ENCODE measurements at regions not wholly inside any gene's neighbourhood (a gene's known extent, or its start where the extent isn't known, plus 50 kb on each side); places are given as distances from the start of the nearest gene placed in this dataset.

GRCh38 chrX:43108828-43109227 is 330.9 kb upstream of the PPP1R2C start:
- H3K36me3 ChIP-seq (ENCODE audit: insufficient read depth, low read length) = no peaks in the 10 kb centered on the region
- H2AFZ ChIP-seq (ENCODE audit: low read length) = no peak overlapping the region
- no peak for TF ChIP-seq CTCF (IDR thresholded peaks at IDR 0.05; ENCODE audit: extremely low read depth, low read depth, low read length)
- no peaks in the 10 kb centered on the region for H4K20me1 ChIP-seq (ENCODE audit: insufficient read depth, low read length)
- no peaks in the 10 kb centered on the region for H3K27me3 ChIP-seq (ENCODE audit: insufficient read depth, low read length)
- H3K9me3 ChIP-seq (ENCODE audit: low read depth, low read length) = no peaks in the 10 kb centered on the region
- H3K4me3 ChIP-seq (ENCODE audit: insufficient read depth, low read length) = no peak overlapping the region
- H3K4me2 ChIP-seq (ENCODE audit: insufficient read depth, low read length) = no peak overlapping the region
- DNase-seq (ENCODE audit: insufficient read length, low spot score, missing footprints) = no peak
- H3K79me2 ChIP-seq (ENCODE audit: insufficient read depth, low read length) = no peaks in the 10 kb centered on the region
- H3K27ac ChIP-seq (ENCODE audit: low read depth, low read length) = no peak overlapping the region
- no peaks in the 10 kb centered on the region for H3K4me1 ChIP-seq (ENCODE audit: insufficient read depth, low read length)

- Histone ChIP-seq H3K4me1 (ENCODE audit: insufficient read depth, low read length) (no peaks in the 10 kb centered on the region), H4K20me1 (ENCODE audit: insufficient read depth, low read length) (no peaks in the 10 kb centered on the region), H2AFZ (ENCODE audit: low read length) (no peak overlapping the region), H3K27ac (ENCODE audit: low read depth, low read length) (no peak overlapping the region), H3K4me2 (ENCODE audit: insufficient read depth, low read length) (no peak overlapping the region), H3K4me3 (ENCODE audit: insufficient read depth, low read length) (no peak overlapping the region), H3K9me3 (ENCODE audit: low read depth, low read length) (no peaks in the 10 kb centered on the region), H3K79me2 (ENCODE audit: insufficient read depth, low read length) (no peaks in the 10 kb centered on the region), H3K36me3 (ENCODE audit: insufficient read depth, low read length) (no peaks in the 10 kb centered on the region), H3K27me3 (ENCODE audit: insufficient read depth, low read length) (peaks cover 2% of the 10 kb centered on the region)
- no peak for TF ChIP-seq CTCF (IDR thresholded peaks at IDR 0.05; ENCODE audit: extremely low read depth, low read depth, low read length)
- DNase-seq (ENCODE audit: insufficient read length, low spot score, missing footprints) = no peak
Observed at GRCh38 chrX:43121637-43122036, 343.7 kb upstream of the PPP1R2C start.

GRCh38 chrX:43139645-43140044 is 361.7 kb upstream of the PPP1R2C start:
- no peaks in the 10 kb centered on the region for H3K79me2 ChIP-seq (ENCODE audit: insufficient read depth, low read length)
- TF ChIP-seq CTCF (IDR thresholded peaks at IDR 0.05; ENCODE audit: extremely low read depth, low read depth, low read length) = no peak

GRCh38 chrX:43140582-43140981 is 362.6 kb upstream of the PPP1R2C start:
- no peaks in the 10 kb centered on the region for H3K27me3 ChIP-seq (ENCODE audit: insufficient read depth, low read length)
- no peaks in the 10 kb centered on the region for H3K36me3 ChIP-seq (ENCODE audit: insufficient read depth, low read length)
- H2AFZ ChIP-seq (ENCODE audit: low read length) = no peak overlapping the region
- no peak for TF ChIP-seq CTCF (IDR thresholded peaks at IDR 0.05; ENCODE audit: extremely low read depth, low read depth, low read length)
- H3K4me3 ChIP-seq (ENCODE audit: insufficient read depth, low read length) = no peak overlapping the region
- no peaks in the 10 kb centered on the region for H3K9me3 ChIP-seq (ENCODE audit: low read depth, low read length)
- no peak overlapping the region for H3K4me2 ChIP-seq (ENCODE audit: insufficient read depth, low read length)
- no peak for DNase-seq (ENCODE audit: insufficient read length, low spot score, missing footprints)
- no peak overlapping the region for H3K27ac ChIP-seq (ENCODE audit: low read depth, low read length)
- no peaks in the 10 kb centered on the region for H4K20me1 ChIP-seq (ENCODE audit: insufficient read depth, low read length)
- no peaks in the 10 kb centered on the region for H3K79me2 ChIP-seq (ENCODE audit: insufficient read depth, low read length)
- H3K4me1 ChIP-seq (ENCODE audit: insufficient read depth, low read length) = no peaks in the 10 kb centered on the region

More at GRCh38 chrX:43139645-43140044, 361.7 kb upstream of the PPP1R2C start:
- H3K4me1 ChIP-seq (ENCODE audit: insufficient read depth, low read length) = no peaks in the 10 kb centered on the region
- H3K27ac ChIP-seq (ENCODE audit: low read depth, low read length) = no peak overlapping the region
- H2AFZ ChIP-seq (ENCODE audit: low read length) = no peak overlapping the region
- no peak overlapping the region for H3K4me3 ChIP-seq (ENCODE audit: insufficient read depth, low read length)
- no peaks in the 10 kb centered on the region for H3K9me3 ChIP-seq (ENCODE audit: low read depth, low read length)
- DNase-seq (ENCODE audit: insufficient read length, low spot score, missing footprints) = no peak
- no peak overlapping the region for H3K4me2 ChIP-seq (ENCODE audit: insufficient read depth, low read length)
- H3K27me3 ChIP-seq (ENCODE audit: insufficient read depth, low read length) = no peaks in the 10 kb centered on the region
- H3K36me3 ChIP-seq (ENCODE audit: insufficient read depth, low read length) = no peaks in the 10 kb centered on the region
- no peaks in the 10 kb centered on the region for H4K20me1 ChIP-seq (ENCODE audit: insufficient read depth, low read length)

Measured in osteoblast (primary cell).